ENCODE measurements at regions not wholly inside any gene's neighbourhood (a gene's known extent, or its start where the extent isn't known, plus 50 kb on each side); places are given as distances from the start of the nearest gene placed in this dataset.

DNA sequence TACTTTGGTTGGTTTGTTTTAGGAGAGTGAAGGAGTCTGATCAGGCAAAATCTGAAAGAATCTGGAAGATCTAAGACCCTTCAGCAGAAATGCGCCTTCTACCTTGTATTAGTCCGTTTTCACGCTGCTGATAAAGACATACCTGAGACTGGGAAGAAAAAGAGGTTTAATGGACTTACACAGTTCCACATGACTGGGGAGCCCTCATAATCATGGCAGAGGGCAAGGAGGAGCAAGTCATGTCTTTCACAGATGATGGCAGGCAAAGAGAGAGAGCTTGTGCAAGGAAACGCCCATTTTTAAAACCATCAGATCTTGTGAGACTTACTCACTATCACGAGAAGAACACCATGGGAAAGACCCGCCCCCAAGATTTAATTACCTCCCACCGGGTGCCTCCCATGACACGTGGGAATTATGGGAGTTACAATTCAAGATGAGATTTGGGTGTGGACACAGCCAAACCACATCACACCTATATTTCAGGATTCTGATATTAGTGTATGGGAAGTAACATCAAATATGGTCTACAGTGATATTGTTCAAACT lies 99.3 kb downstream of the GLUL start:
- TF ChIP-seq POLR2AphosphoS5 (IDR thresholded peaks at IDR 0.05) = no peak
- TF ChIP-seq CTCF (IDR thresholded peaks at IDR 0.05) = no peak
